Gastrocnemius medialis (tissue), 4 donors: ENCODE measurements at regions not wholly inside any gene's neighbourhood (a gene's known extent, or its start where the extent isn't known, plus 50 kb on each side); places are given as distances from the start of the nearest gene placed in this dataset.

Experiments
- CTCF ChIP-seq, 5 experiments: fragments of 450-650 bp in 3 of 5; fragments of 200-600 bp in 2 of 5; sonication (generic) in 2 of 5; IDR thresholded peaks in 4 of 5; conservative IDR thresholded peaks in 1 of 5; 1 replicate in 4 of 5; 2 replicates in 1 of 5; pipeline ENCODE4 v1.5.1; 2016 to 2019; ENCODE audit warnings: antibody characterized with exemption in 5 of 5, mild to moderate bottlenecking in 3 of 5, moderate library complexity in 3 of 5
- POLR2A ChIP-seq, 2 donors: fragments of 450-650 bp; IDR thresholded peaks; one replicate each; pipeline ENCODE4 v1.6.1; 2017; ENCODE audit warnings: antibody characterized with exemption in 2 of 2, mild to moderate bottlenecking in 2 of 2, moderate library complexity in 2 of 2

DNA sequence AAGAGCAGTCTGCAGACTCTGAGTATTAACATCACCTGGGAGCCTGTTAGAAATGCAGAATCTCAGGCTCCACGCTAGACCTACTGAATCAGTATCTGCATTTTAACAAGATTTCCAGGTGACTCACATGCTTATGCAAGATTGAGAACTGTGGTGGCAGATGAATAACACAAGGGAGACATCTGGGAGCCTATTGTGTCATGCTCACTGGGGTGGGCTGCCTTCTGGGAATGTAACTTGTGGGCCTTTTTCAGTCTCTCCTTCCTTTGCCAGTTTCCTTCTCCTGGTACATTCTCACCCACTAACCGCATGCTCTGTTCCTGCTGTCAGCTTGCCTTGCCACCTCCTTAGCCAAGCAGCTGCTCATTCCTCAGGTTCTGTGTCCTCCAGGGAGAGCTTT, 176.6 kb upstream of the C9orf72 start:
- no peak for TF ChIP-seq CTCF (IDR thresholded peaks at IDR 0.05 in 4 of 5, conservative IDR thresholded peaks at IDR 0.05 in 1 of 5)
- TF ChIP-seq POLR2A (IDR thresholded peaks at IDR 0.05) = no peak
